ENCODE measurements at regions not wholly inside any gene's neighbourhood (a gene's known extent, or its start where the extent isn't known, plus 50 kb on each side); places are given as distances from the start of the nearest gene placed in this dataset.
A peak's percentile ranks its signal among the peaks of the same experiment; 100 is the strongest.

DNA sequence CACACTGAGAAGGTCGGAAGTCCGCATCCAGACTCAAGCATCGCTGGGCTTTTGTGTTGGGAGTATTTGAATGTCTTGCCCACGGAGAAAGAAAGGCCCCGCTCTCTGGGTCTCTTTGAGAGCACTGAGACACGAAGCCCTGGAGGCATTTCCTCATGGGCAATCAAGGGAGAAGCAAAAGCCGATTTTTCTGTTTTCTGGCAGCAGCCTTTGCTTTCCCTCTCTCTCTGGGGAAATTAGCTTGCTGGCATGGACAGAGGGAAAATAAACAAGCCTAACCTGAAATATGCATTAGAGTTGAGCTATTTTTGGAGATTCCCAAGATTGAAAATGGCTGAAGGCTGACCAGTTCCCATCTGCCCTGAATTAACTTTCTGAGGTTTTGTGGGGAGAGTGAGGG is 238.7 kb downstream of the HAPSTR1 start:
- peaks cover 0 to 4% (median 0%) of the 10 kb centered on the region in 4 donors for H3K9me3 ChIP-seq (ENCODE audit: control insufficient read depth in 4 of 4, insufficient read depth in 3 of 4, low read length in 3 of 4)
- TF ChIP-seq, protein P1, sequence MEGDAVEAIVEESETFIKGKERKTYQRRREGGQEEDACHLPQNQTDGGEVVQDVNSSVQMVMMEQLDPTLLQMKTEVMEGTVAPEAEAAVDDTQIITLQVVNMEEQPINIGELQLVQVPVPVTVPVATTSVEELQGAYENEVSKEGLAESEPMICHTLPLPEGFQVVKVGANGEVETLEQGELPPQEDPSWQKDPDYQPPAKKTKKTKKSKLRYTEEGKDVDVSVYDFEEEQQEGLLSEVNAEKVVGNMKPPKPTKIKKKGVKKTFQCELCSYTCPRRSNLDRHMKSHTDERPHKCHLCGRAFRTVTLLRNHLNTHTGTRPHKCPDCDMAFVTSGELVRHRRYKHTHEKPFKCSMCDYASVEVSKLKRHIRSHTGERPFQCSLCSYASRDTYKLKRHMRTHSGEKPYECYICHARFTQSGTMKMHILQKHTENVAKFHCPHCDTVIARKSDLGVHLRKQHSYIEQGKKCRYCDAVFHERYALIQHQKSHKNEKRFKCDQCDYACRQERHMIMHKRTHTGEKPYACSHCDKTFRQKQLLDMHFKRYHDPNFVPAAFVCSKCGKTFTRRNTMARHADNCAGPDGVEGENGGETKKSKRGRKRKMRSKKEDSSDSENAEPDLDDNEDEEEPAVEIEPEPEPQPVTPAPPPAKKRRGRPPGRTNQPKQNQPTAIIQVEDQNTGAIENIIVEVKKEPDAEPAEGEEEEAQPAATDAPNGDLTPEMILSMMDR (IDR thresholded peaks at IDR 0.05; ENCODE audit: control extremely low read depth, extremely low read depth): no peak
- WGBS, 2 donors: 57 to 76% methylated on average over 7 of the region's 7 CpGs
- no peaks in the 10 kb centered on the region for H3K27me3 ChIP-seq (ENCODE audit: control insufficient read depth in 3 of 3, insufficient read depth in 3 of 3, low read length in 2 of 3)
- ATAC-seq (ENCODE audit: insufficient read depth, low FRiP score) (no peak), DNase-seq (peak in 1 of 3 donors; percentile 48)
- no peak overlapping the region for H3K9ac ChIP-seq (ENCODE audit: insufficient read depth in 1 of 2, low read length in 2 of 2)
- no peak overlapping the region for H3K27ac ChIP-seq (ENCODE audit: low read depth in 1 of 2, low read length in 1 of 2)
- peaks cover 0 to 3% (median 0%) of the 10 kb centered on the region in 5 donors for H3K4me1 ChIP-seq (ENCODE audit: control insufficient read depth in 5 of 5, insufficient read depth in 5 of 5, low read length in 5 of 5)
- no peaks in the 10 kb centered on the region for H3K36me3 ChIP-seq (ENCODE audit: control insufficient read depth in 4 of 4, insufficient read depth in 4 of 4, low read length in 4 of 4)
- H3K4me3 ChIP-seq: no peak overlapping the region

DNA sequence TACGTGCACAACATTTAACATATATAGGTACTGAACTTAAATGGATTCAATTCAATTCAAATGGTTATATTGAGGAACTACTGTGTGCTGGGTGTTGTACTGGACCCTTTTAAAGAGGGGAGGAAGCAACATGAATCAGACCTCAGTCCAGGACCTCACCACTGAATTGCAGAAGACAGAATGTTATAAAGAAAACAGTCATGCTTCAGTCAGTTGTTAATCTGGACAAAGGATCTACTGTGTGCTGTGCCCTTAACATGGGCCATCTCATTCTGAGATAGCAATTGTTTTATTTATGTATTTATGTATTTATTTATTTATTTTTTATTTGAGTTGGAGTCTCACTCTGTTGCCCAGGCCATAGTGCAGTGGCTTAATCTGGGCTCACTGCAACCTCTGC is 240.1 kb downstream of the HAPSTR1 start:
- no peak for DNase-seq
- no peak overlapping the region for H3K4me3 ChIP-seq
- H3K27ac ChIP-seq (ENCODE audit: low read depth in 1 of 2, low read length in 1 of 2): no peak overlapping the region
- ATAC-seq (ENCODE audit: insufficient read depth, low FRiP score): no peak
- H3K36me3 ChIP-seq (ENCODE audit: control insufficient read depth in 4 of 4, insufficient read depth in 4 of 4, low read length in 4 of 4): no peaks in the 10 kb centered on the region
- TF ChIP-seq, protein P1 (IDR thresholded peaks at IDR 0.05; ENCODE audit: control extremely low read depth, extremely low read depth): no peak
- peaks cover 0 to 4% (median 0%) of the 10 kb centered on the region in 4 donors for H3K9me3 ChIP-seq (ENCODE audit: control insufficient read depth in 4 of 4, insufficient read depth in 3 of 4, low read length in 3 of 4)
- no peak overlapping the region for H3K9ac ChIP-seq (ENCODE audit: insufficient read depth in 1 of 2, low read length in 2 of 2)
- peaks cover 0 to 3% (median 0%) of the 10 kb centered on the region in 5 donors for H3K4me1 ChIP-seq (ENCODE audit: control insufficient read depth in 5 of 5, insufficient read depth in 5 of 5, low read length in 5 of 5)
- no peaks in the 10 kb centered on the region for H3K27me3 ChIP-seq (ENCODE audit: control insufficient read depth in 3 of 3, insufficient read depth in 3 of 3, low read length in 2 of 3)
- WGBS, 2 donors: 65 to 91% methylated on average over 1 of the region's 1 CpG

DNA sequence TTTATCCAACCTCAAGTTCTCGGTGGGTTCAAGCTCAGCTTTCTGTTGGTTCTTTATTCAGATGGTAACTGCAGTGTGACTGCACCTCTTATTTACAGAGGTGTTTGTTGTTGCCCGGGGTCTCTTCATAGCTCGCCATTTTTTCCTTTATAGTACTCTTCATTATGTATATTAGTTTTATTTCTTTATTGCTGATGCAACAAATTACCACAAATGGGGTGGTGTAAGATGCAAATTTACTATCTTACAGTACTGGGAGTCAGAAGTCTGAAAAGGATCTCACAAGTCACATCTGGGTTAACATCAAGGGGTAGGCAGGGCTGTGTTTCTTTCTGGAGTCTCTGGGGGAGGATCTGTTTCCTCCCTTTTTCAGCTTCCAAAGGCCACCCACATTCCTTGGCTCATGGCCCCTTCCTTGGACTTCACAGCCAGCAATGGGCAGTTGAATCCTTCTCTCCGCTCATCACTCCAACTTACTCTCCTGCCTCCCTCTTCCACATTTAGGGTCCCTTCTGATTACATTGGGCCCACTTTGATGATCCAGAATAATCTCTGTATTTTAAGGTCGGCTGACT is 241.2 kb downstream of the HAPSTR1 start:
- no peak overlapping the region for H3K27ac ChIP-seq (ENCODE audit: low read depth in 1 of 2, low read length in 1 of 2)
- no peak overlapping the region for H3K9ac ChIP-seq (ENCODE audit: insufficient read depth in 1 of 2, low read length in 2 of 2)
- peaks cover 0 to 4% (median 0%) of the 10 kb centered on the region in 4 donors for H3K9me3 ChIP-seq (ENCODE audit: control insufficient read depth in 4 of 4, insufficient read depth in 3 of 4, low read length in 3 of 4)
- ATAC-seq (ENCODE audit: insufficient read depth, low FRiP score) (no peak), DNase-seq (no peak)
- TF ChIP-seq, protein P1 (IDR thresholded peaks at IDR 0.05; ENCODE audit: control extremely low read depth, extremely low read depth): no peak
- WGBS, 2 donors: 92 to 94% methylated on average over 5 of the region's 5 CpGs
- no peaks in the 10 kb centered on the region for H3K36me3 ChIP-seq (ENCODE audit: control insufficient read depth in 4 of 4, insufficient read depth in 4 of 4, low read length in 4 of 4)
- no peaks in the 10 kb centered on the region for H3K27me3 ChIP-seq (ENCODE audit: control insufficient read depth in 3 of 3, insufficient read depth in 3 of 3, low read length in 2 of 3)
- no peak overlapping the region for H3K4me3 ChIP-seq
- H3K4me1 ChIP-seq (ENCODE audit: control insufficient read depth in 5 of 5, insufficient read depth in 5 of 5, low read length in 5 of 5): peaks cover 0 to 3% (median 0%) of the 10 kb centered on the region in 5 donors

DNA sequence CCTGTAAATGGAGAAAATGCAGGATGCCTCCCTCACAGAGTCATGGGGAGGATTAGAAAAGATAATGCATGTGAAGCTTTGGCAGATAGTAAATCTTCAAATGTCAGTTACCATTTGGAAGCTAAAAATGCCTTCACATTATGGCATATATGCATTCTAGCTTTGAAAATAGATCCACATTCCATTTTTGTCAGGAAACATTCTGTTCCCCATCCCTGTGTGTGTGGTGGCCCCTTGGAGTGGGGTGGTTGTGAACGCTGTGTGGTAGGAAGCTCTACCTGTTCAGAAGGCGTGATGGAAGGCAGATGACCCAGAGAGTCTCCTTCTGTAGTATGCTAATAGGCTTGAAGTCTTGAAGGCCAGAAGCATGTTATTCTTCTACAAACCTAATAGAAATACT is 242.0 kb downstream of the HAPSTR1 start:
- Histone ChIP-seq H3K4me3 (no peak overlapping the region), H3K27me3 (ENCODE audit: control insufficient read depth in 3 of 3, insufficient read depth in 3 of 3, low read length in 2 of 3) (no peaks in the 10 kb centered on the region), H3K36me3 (ENCODE audit: control insufficient read depth in 4 of 4, insufficient read depth in 4 of 4, low read length in 4 of 4) (no peaks in the 10 kb centered on the region), H3K4me1 (ENCODE audit: control insufficient read depth in 5 of 5, insufficient read depth in 5 of 5, low read length in 5 of 5) (peaks cover 0 to 3% (median 0%) of the 10 kb centered on the region in 5 donors), H3K27ac (ENCODE audit: low read depth in 1 of 2, low read length in 1 of 2) (no peak overlapping the region), H3K9ac (ENCODE audit: insufficient read depth in 1 of 2, low read length in 2 of 2) (no peak overlapping the region), H3K9me3 (ENCODE audit: control insufficient read depth in 4 of 4, insufficient read depth in 3 of 4, low read length in 3 of 4) (peaks cover 0 to 4% (median 0%) of the 10 kb centered on the region in 4 donors)
- WGBS, 2 donors: 84 to 94% methylated on average over 2 of the region's 2 CpGs
- ATAC-seq (ENCODE audit: insufficient read depth, low FRiP score): no peak
- TF ChIP-seq, protein P1 (IDR thresholded peaks at IDR 0.05; ENCODE audit: control extremely low read depth, extremely low read depth): no peak
- DNase-seq: no peak
